NB4 (cell line): ENCODE measurements at regions not wholly inside any gene's neighbourhood (a gene's known extent, or its start where the extent isn't known, plus 50 kb on each side); places are given as distances from the start of the nearest gene placed in this dataset.

Experiments
- DNase-seq: peaks from one replicate; pipeline ENCODE4 v3.0.0; 2010; ENCODE audit warnings: low read depth
- H3K4me3 ChIP-seq: one replicate; pipeline ENCODE4 v1.5.1; 2011; ENCODE audit warnings: mild to moderate bottlenecking, low read depth, low read length, moderate library complexity
- CTCF ChIP-seq: IDR thresholded peaks from one replicate; pipeline ENCODE4 v1.5.1; 2012; ENCODE audit warnings: low read depth, low read length
- MAX ChIP-seq: IDR thresholded peaks from 2 replicates; pipeline ENCODE4 v1.6.1; 2011; ENCODE audit warnings: low read depth, low read length
- MYC ChIP-seq: IDR thresholded peaks from 2 replicates; pipeline ENCODE4 v1.6.1; 2011; ENCODE audit warnings: low read depth, low read length
- POLR2A ChIP-seq: IDR thresholded peaks from 2 replicates; pipeline ENCODE4 v1.6.1; 2011; ENCODE audit warnings: mild to moderate bottlenecking; ENCODE audit not compliant: insufficient read length; ENCODE audit errors: extremely low read depth

- H3K4me3 ChIP-seq, result no peak overlapping the region
- no peak for DNase-seq
- no peak for TF ChIP-seq POLR2A
- no peak for TF ChIP-seq MYC
- no peak for TF ChIP-seq MAX
Measured at GRCh38 chr5:87054821-87055220, 212.9 kb upstream of the RASA1 start.

- no peak overlapping the region for H3K4me3 ChIP-seq
- TF ChIP-seq POLR2A (no peak), MAX (no peak), CTCF (no peak), MYC (no peak)
- DNase-seq, result no peak
Measured at GRCh38 chr5:87061046-87061445, 206.6 kb upstream of the RASA1 start.

- DNase-seq, result no peak
- no peak overlapping the region for H3K4me3 ChIP-seq
- TF ChIP-seq CTCF (no peak), MYC (no peak), MAX (no peak), POLR2A (no peak)
Measured at GRCh38 chr5:87069311-87069710, 198.4 kb upstream of the RASA1 start.

- peak; percentile 60 for DNase-seq
- H3K4me3 ChIP-seq, result no peak overlapping the region
- TF ChIP-seq MYC (no peak), POLR2A (no peak), MAX (no peak), CTCF (no peak)
Measured at GRCh38 chr5:87069974-87070608, 197.6 kb upstream of the RASA1 start.

- H3K4me3 ChIP-seq, result no peak overlapping the region
- TF ChIP-seq CTCF (no peak), MAX (no peak), MYC (no peak), POLR2A (no peak)
- DNase-seq, result no peak
Measured at GRCh38 chr5:87074072-87074471, 193.6 kb upstream of the RASA1 start.

GRCh38 chr5:87074934-87075541 lies 192.6 kb upstream of the RASA1 start:
- TF ChIP-seq POLR2A (no peak), MAX (no peak), CTCF (no peak)
- H3K4me3 ChIP-seq, result no peak overlapping the region
- peak; percentile 48 for DNase-seq
